HepG2 (cell line): ENCODE measurements at regions not wholly inside any gene's neighbourhood (a gene's known extent, or its start where the extent isn't known, plus 50 kb on each side); places are given as distances from the start of the nearest gene placed in this dataset.

Experiments used
- BORCS8-MEF2B ChIP-seq: sonication (generic); formaldehyde crosslinking; IDR thresholded peaks from 2 replicates; pipeline ENCODE4 v1.8.0; 2022; ENCODE audit warnings: mild to moderate bottlenecking, missing genetic modification reagents
- EP300 ChIP-seq, 3 experiments: sonication (generic) in 1 of 3; formaldehyde crosslinking in 1 of 3; IDR thresholded peaks; 2 replicates each; pipeline versions ENCODE4 v1.5.1 to v1.6.1; 2011 to 2020; ENCODE audit warnings: low read depth in 2 of 3, low read length in 2 of 3, borderline replicate concordance in 1 of 3, improper control_type of control experiment in 1 of 3, mild to moderate bottlenecking in 1 of 3, missing genetic modification reagents in 1 of 3, moderate library complexity in 1 of 3
- EZH2 ChIP-seq: conservative IDR thresholded peaks from 2 replicates; pipeline ENCODE4 v1.6.1; 2012; ENCODE audit warnings: mild to moderate bottlenecking, low read depth, low read length, moderate library complexity
- FOXK2 ChIP-seq: fragments of 450-650 bp; IDR thresholded peaks from 2 replicates; pipeline ENCODE4 v1.6.1; 2016
- HMG20B ChIP-seq: conservative IDR thresholded peaks from 2 replicates; pipeline ENCODE4 v1.6.1; 2016; ENCODE audit warnings: missing genetic modification reagents, missing compliant biosample characterization
- MAX ChIP-seq: IDR thresholded peaks from 2 replicates; pipeline ENCODE4 v1.6.1; 2012; ENCODE audit warnings: inconsistent platforms
- RAD51 ChIP-seq: fragments of 450-650 bp; IDR thresholded peaks from 2 replicates; pipeline ENCODE4 v1.6.1; 2016; ENCODE audit warnings: borderline replicate concordance
- REST ChIP-seq, 2 experiments: IDR thresholded peaks; 2 replicates each; pipeline ENCODE4 v1.6.1; 2011 to 2012; ENCODE audit warnings: low read length in 2 of 2, borderline replicate concordance in 1 of 2, low read depth in 1 of 2, mild to moderate bottlenecking in 1 of 2, moderate library complexity in 1 of 2
- TCF7 ChIP-seq: sonication (generic); IDR thresholded peaks from 2 replicates; pipeline ENCODE4 v1.6.1; 2016; ENCODE audit warnings: antibody characterized with exemption, low read depth
- ZBTB33 ChIP-seq: sonication (generic); formaldehyde crosslinking; IDR thresholded peaks from 2 replicates; pipeline ENCODE4 v1.4.0; 2020; ENCODE audit warnings: missing genetic modification reagents
- ZC3H13 ChIP-seq: sonication (generic); formaldehyde crosslinking; IDR thresholded peaks from 2 replicates; pipeline ENCODE4 v1.8.1; 2023; ENCODE audit warnings: mild to moderate bottlenecking, missing genetic modification reagents, moderate library complexity
- ZNF281 ChIP-seq: sonication (generic); formaldehyde crosslinking; IDR thresholded peaks from 2 replicates; pipeline ENCODE4 v1.4.0; 2020; ENCODE audit warnings: missing genetic modification reagents, borderline replicate concordance

GRCh38 chr2:149658553-149658952 lies 71.0 kb upstream of the MMADHC start:
- TF ChIP-seq ZBTB33 (CRISPR knock-in tag) (no peak), EP300 (IDR thresholded peaks at IDR 0.05; ENCODE audit: low read depth in 2 of 2, low read length in 2 of 2) (no peak), EP300 (CRISPR knock-in tag; IDR thresholded peaks at IDR 0.05; ENCODE audit: borderline replicate concordance) (no peak), BORCS8-MEF2B (CRISPR knock-in tag) (no peak), RAD51 (no peak), ZC3H13 (no peak), REST (IDR thresholded peaks at IDR 0.05; ENCODE audit: borderline replicate concordance in 1 of 2, low read depth in 1 of 2, low read length in 2 of 2) (no peak), FOXK2 (no peak), EZH2 (no peak), MAX (no peak), TCF7 (no peak), ZNF281 (CRISPR knock-in tag) (no peak), HMG20B (CRISPR knock-in tag) (no peak)
